HepG2 (cell line): ENCODE measurements at regions not wholly inside any gene's neighbourhood (a gene's known extent, or its start where the extent isn't known, plus 50 kb on each side); places are given as distances from the start of the nearest gene placed in this dataset.

Source experiments
- EHMT2 ChIP-seq: fragments of 200-600 bp; sonication (generic); IDR thresholded peaks from 2 replicates; pipeline ENCODE4 v1.7.0; 2017; ENCODE audit warnings: antibody characterized with exemption, low read depth, low read length, borderline replicate concordance
- FOSL2 ChIP-seq: sonication (generic); formaldehyde crosslinking; IDR thresholded peaks from 2 replicates; pipeline ENCODE4 v1.4.0; 2020; ENCODE audit warnings: missing genetic modification reagents
- GABPB1 ChIP-seq: IDR thresholded peaks from 2 replicates; pipeline ENCODE4 v1.6.1; 2016; ENCODE audit warnings: mild to moderate bottlenecking, missing genetic modification reagents, moderate library complexity, missing compliant biosample characterization
- KLF6 ChIP-seq: IDR thresholded peaks from 2 replicates; pipeline ENCODE4 v1.8.0; 2016; ENCODE audit warnings: missing biosample characterization, missing genetic modification reagents
- MBD4 ChIP-seq: IDR thresholded peaks from 2 replicates; pipeline ENCODE4 v1.6.1; 2012; ENCODE audit warnings: low read length, inconsistent platforms, borderline replicate concordance
- MIXL1 ChIP-seq: IDR thresholded peaks from 2 replicates; pipeline ENCODE4 v1.6.1; 2016
- NR2C2 ChIP-seq: sonication (generic); formaldehyde crosslinking; IDR thresholded peaks from 2 replicates; pipeline ENCODE4 v1.4.0; 2020; ENCODE audit warnings: missing genetic modification reagents, mild to moderate bottlenecking, moderate library complexity, borderline replicate concordance
- NR2F1 ChIP-seq, 2 experiments: fragments of 450-650 bp in 1 of 2; formaldehyde crosslinking in 1 of 2; IDR thresholded peaks; 2 replicates each; pipeline versions ENCODE4 v1.5.0 to v1.6.1; 2016 to 2020; ENCODE audit warnings: mild to moderate bottlenecking in 1 of 2, missing compliant biosample characterization in 1 of 2, missing genetic modification reagents in 1 of 2, moderate library complexity in 1 of 2
- PAXIP1 ChIP-seq: sonication (generic); formaldehyde crosslinking; conservative IDR thresholded peaks from 2 replicates; pipeline ENCODE4 v1.4.0; 2020; ENCODE audit warnings: mild to moderate bottlenecking, missing genetic modification reagents, moderate library complexity
- THAP9 ChIP-seq: sonication (generic); formaldehyde crosslinking; IDR thresholded peaks from 2 replicates; pipeline ENCODE4; 2020; ENCODE audit warnings: missing genetic modification reagents, mild to moderate bottlenecking, borderline replicate concordance
- ZBED4 ChIP-seq: sonication (generic); formaldehyde crosslinking; IDR thresholded peaks from 2 replicates; pipeline ENCODE4 v1.4.0; 2020; ENCODE audit warnings: missing genetic modification reagents, borderline replicate concordance
- ZBTB7A ChIP-seq: sonication (generic); formaldehyde crosslinking; IDR thresholded peaks from 2 replicates; pipeline ENCODE4 v1.8.0; 2022; ENCODE audit warnings: mild to moderate bottlenecking, missing genetic modification reagents
- ZBTB7B ChIP-seq: sonication (generic); formaldehyde crosslinking; IDR thresholded peaks from 2 replicates; pipeline ENCODE4 v1.4.0; 2020; ENCODE audit warnings: missing genetic modification reagents
- ZC3H4 ChIP-seq: sonication (generic); formaldehyde crosslinking; IDR thresholded peaks from 2 replicates; pipeline ENCODE4 v1.4.0; 2020; ENCODE audit warnings: missing genetic modification reagents, borderline replicate concordance
- ZNF513 ChIP-seq: sonication (generic); formaldehyde crosslinking; conservative IDR thresholded peaks from 2 replicates; pipeline ENCODE4 v1.5.0; 2020; ENCODE audit warnings: missing genetic modification reagents
- ZNF792 ChIP-seq: IDR thresholded peaks from 2 replicates; pipeline ENCODE4 v1.6.1; 2016

GRCh38 chr6:137751768-137752560 lies 115.1 kb upstream of the TNFAIP3 start (continued):
- peak; percentile 69; the same call in 1 of the 2 replicates for TF ChIP-seq NR2C2 (CRISPR knock-in tag)
- no peak for TF ChIP-seq ZNF513 (CRISPR knock-in tag)
- TF ChIP-seq ZNF792 (CRISPR knock-in tag), result 0 out of 2 replicates have a peak, but pooled peaks have one; percentile 40
- 0 out of 2 replicates have a peak, but pooled peaks have one; percentile 44 for TF ChIP-seq THAP9 (CRISPR knock-in tag)
- 0 out of 4 replicates have a peak, but pooled peaks of 1 of the 2 experiments have one; percentile 10 for TF ChIP-seq NR2F1 (CRISPR knock-in tag; IDR thresholded peaks at IDR 0.05)
- TF ChIP-seq ZBTB7B (CRISPR knock-in tag), result peak; percentile 72
- TF ChIP-seq ZC3H4 (CRISPR knock-in tag), result no peak
- TF ChIP-seq FOSL2 (CRISPR knock-in tag), result 0 out of 2 replicates have a peak, but pooled peaks have one; percentile 11
- peak; percentile 82; the same call in 1 of the 2 replicates for TF ChIP-seq PAXIP1
- TF ChIP-seq ZBTB7A (CRISPR knock-in tag), result no peak; the same call in 1 of the 2 replicates
- TF ChIP-seq MIXL1 (CRISPR knock-in tag), result 0 out of 2 replicates have a peak, but pooled peaks have one; percentile 0
- no peak for TF ChIP-seq KLF6 (CRISPR knock-in tag)
- TF ChIP-seq MBD4, result no peak
- peak; percentile 39 for TF ChIP-seq GABPB1 (CRISPR knock-in tag)
- TF ChIP-seq EHMT2, result peak; percentile 85
- 0 out of 2 replicates have a peak, but pooled peaks have one; percentile 27 for TF ChIP-seq ZBED4 (CRISPR knock-in tag)
